ENCODE measurements at regions not wholly inside any gene's neighbourhood (a gene's known extent, or its start where the extent isn't known, plus 50 kb on each side); places are given as distances from the start of the nearest gene placed in this dataset.

DNA sequence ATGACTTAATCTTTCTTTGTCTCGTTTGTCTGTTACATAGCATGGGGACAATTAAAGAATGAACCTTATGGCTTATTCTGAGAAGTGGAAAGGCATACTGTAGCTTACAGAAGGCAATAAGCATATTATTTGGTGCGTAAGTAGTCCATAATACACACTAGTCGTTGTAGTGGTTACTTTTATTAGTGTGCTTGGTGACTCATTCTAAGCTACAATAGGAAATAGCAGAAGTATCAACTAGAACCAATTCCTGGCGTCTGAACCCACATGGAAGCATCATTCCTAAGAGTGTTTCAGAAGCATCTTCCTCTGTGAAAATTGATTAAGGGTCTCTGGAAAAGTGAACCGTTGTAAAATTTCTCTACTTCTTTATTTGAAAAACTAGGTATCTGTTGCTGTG is 777.8 kb upstream of the EEF2KMT start (continued):
- TF ChIP-seq, protein P1, sequence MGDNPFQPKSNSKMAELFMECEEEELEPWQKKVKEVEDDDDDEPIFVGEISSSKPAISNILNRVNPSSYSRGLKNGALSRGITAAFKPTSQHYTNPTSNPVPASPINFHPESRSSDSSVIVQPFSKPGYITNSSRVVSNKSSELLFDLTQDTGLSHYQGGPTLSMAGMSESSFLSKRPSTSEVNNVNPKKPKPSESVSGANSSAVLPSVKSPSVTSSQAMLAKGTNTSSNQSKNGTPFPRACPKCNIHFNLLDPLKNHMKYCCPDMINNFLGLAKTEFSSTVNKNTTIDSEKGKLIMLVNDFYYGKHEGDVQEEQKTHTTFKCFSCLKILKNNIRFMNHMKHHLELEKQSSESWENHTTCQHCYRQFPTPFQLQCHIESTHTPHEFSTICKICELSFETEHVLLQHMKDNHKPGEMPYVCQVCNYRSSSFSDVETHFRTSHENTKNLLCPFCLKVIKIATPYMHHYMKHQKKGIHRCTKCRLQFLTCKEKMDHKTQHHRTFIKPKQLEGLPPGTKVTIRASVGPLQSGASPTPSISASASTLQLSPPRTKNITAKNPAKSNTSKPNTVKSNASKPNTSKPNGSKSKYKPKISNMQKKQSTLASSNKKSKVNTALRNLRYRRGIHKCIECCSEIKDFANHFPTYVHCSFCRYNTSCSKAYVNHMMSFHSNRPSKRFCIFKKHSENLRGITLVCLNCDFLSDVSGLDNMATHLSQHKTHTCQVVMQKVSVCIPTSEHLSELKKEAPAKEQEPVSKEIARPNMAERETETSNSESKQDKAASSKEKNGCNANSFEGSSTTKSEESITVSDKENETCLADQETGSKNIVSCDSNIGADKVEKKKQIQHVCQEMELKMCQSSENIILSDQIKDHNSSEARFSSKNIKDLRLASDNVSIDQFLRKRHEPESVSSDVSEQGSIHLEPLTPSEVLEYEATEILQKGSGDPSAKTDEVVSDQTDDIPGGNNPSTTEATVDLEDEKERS (tag by site-specific recombination; IDR thresholded peaks at IDR 0.05): no peak
- TF ChIP-seq BCL11A (tag by site-specific recombination; IDR thresholded peaks at IDR 0.05; ENCODE audit: low read depth): no peak
- TF ChIP-seq SETDB1 (IDR thresholded peaks at IDR 0.05; ENCODE audit: insufficient read length, low read length): no peak
- no peak for TF ChIP-seq ZNF221 (tag by site-specific recombination; IDR thresholded peaks at IDR 0.05; ENCODE audit: borderline replicate concordance)

DNA sequence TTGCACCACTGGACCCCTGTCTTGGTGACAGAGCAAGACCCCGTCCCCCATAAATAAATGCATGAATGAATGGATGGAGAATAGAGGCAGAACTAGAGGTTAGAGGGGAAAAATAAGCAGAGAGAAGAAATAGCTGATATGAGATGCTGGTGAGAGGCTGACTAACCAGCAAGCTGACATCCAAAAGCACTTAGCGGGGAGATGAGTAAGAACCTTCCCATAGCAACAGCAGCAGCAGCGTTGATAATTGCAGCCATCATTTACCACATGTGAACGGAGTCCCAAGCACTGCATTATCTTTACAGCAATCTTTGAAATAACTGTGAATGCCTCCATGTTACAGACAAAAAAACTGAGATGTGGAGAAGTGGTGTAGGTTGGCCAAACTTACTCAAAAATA is 777.3 kb upstream of the EEF2KMT start:
- ChIA-PET CTCF (no interaction called here), POLR2A (no interaction called here)
- Histone ChIP-seq H3K27ac (ENCODE audit: extremely low read depth, low read depth, low read length) (no peak overlapping the region), H3K36me3 (ENCODE audit: control insufficient read depth in 2 of 2, insufficient read depth in 1 of 2, low read length in 2 of 2) (no peaks in the 10 kb centered on the region), H3K4me3 (ENCODE audit: low read depth, low read length) (no peak overlapping the region), H3K4me1 (ENCODE audit: control insufficient read depth, insufficient read depth, low read length) (no peaks in the 10 kb centered on the region), H3K9me3 (ENCODE audit: control insufficient read depth, insufficient read depth, low read depth, low read length) (no peaks in the 10 kb centered on the region)
- TF ChIP-seq OVOL3 (tag by site-specific recombination; IDR thresholded peaks at IDR 0.05): no peak
- TF ChIP-seq RBAK (tag by site-specific recombination; IDR thresholded peaks at IDR 0.05): no peak
- no peak for TF ChIP-seq KLF7 (tag by site-specific recombination; IDR thresholded peaks at IDR 0.05; ENCODE audit: borderline replicate concordance)
- no peak for TF ChIP-seq ZNF10 (tag by site-specific recombination; IDR thresholded peaks at IDR 0.05)

DNA sequence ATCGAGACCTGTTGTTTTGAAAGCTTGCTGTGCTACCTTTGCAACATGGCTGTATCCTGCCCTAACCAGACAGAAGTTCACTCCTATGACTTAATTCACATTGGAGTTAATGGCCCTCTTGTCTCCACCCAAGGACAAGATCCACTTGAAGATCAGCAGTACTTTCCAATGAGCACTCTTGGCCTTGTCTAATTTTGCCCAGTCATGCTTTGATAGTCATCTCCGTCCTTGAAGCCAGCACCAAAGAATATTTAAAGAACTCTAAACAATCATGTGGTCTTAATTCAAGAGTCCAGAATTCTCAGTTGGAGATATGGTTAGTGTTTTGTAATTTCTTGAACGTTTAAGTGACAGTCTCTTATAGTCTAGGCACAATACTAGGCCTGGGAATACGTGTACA is 775.6 kb upstream of the EEF2KMT start:
- ChIA-PET POLR2A (no interaction called here), CTCF (no interaction called here)
- no peaks in the 10 kb centered on the region for H3K4me1 ChIP-seq (ENCODE audit: control insufficient read depth, insufficient read depth, low read length)
- H3K9me3 ChIP-seq (ENCODE audit: control insufficient read depth, insufficient read depth, low read depth, low read length): no peaks in the 10 kb centered on the region
- no peak overlapping the region for H3K4me3 ChIP-seq (ENCODE audit: low read depth, low read length)
- no peak overlapping the region for H3K27ac ChIP-seq (ENCODE audit: extremely low read depth, low read depth, low read length)
- no peaks in the 10 kb centered on the region for H3K36me3 ChIP-seq (ENCODE audit: control insufficient read depth in 2 of 2, insufficient read depth in 1 of 2, low read length in 2 of 2)
- TF ChIP-seq GLIS1 (tag by site-specific recombination; IDR thresholded peaks at IDR 0.05) (no peak), ZNF391 (tag by site-specific recombination; IDR thresholded peaks at IDR 0.05; ENCODE audit: borderline replicate concordance, low read depth) (no peak), ZNF416 (tag by site-specific recombination; IDR thresholded peaks at IDR 0.05) (no peak), ZNF501 (tag by site-specific recombination; IDR thresholded peaks at IDR 0.05) (no peak), ZNF530 (tag by site-specific recombination; IDR thresholded peaks at IDR 0.05; ENCODE audit: low read depth) (no peak), GLI2 (tag by site-specific recombination; IDR thresholded peaks at IDR 0.05; ENCODE audit: borderline replicate concordance, low read depth) (no peak), ZNF600 (tag by site-specific recombination; IDR thresholded peaks at IDR 0.05) (no peak), ZNF76 (tag by site-specific recombination; IDR thresholded peaks at IDR 0.05; ENCODE audit: borderline replicate concordance, low read depth) (no peak)
- TF ChIP-seq, protein P2, sequence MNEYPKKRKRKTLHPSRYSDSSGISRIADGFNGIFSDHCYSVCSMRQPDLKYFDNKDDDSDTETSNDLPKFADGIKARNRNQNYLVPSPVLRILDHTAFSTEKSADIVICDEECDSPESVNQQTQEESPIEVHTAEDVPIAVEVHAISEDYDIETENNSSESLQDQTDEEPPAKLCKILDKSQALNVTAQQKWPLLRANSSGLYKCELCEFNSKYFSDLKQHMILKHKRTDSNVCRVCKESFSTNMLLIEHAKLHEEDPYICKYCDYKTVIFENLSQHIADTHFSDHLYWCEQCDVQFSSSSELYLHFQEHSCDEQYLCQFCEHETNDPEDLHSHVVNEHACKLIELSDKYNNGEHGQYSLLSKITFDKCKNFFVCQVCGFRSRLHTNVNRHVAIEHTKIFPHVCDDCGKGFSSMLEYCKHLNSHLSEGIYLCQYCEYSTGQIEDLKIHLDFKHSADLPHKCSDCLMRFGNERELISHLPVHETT (tag by site-specific recombination; IDR thresholded peaks at IDR 0.05): no peak
- TF ChIP-seq, protein P3, sequence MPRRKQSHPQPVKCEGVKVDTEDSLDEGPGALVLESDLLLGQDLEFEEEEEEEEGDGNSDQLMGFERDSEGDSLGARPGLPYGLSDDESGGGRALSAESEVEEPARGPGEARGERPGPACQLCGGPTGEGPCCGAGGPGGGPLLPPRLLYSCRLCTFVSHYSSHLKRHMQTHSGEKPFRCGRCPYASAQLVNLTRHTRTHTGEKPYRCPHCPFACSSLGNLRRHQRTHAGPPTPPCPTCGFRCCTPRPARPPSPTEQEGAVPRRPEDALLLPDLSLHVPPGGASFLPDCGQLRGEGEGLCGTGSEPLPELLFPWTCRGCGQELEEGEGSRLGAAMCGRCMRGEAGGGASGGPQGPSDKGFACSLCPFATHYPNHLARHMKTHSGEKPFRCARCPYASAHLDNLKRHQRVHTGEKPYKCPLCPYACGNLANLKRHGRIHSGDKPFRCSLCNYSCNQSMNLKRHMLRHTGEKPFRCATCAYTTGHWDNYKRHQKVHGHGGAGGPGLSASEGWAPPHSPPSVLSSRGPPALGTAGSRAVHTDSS (tag by site-specific recombination; IDR thresholded peaks at IDR 0.05): no peak

Measured in HEK293 (cell line).